Psoas muscle (tissue), 7 donors: ENCODE measurements at regions not wholly inside any gene's neighbourhood (a gene's known extent, or its start where the extent isn't known, plus 50 kb on each side); places are given as distances from the start of the nearest gene placed in this dataset.

Source experiments
- ATAC-seq, 4 donors: fragments of 200-7000 bp; cut with Tn5 transposase; one replicate each; pipeline ENCODE4 v1.9.1; 2020; ENCODE audit warnings: moderate library complexity in 3 of 4, mild to moderate bottlenecking in 2 of 4
- DNase-seq, 2 donors: peaks; one replicate each; pipeline ENCODE4 v3.0.0-alpha.2; 2020
- H3K27ac ChIP-seq: fragments of 200-600 bp; one replicate; pipeline ENCODE4 v1.8.0; 2022
- H3K27me3 ChIP-seq, 3 donors: fragments of 200-600 bp in 1 of 3; one replicate each; pipeline versions ENCODE4 v1.6.1 to v1.8.0; 2013 to 2022; ENCODE audit warnings: low read length in 2 of 3, mild to moderate bottlenecking in 2 of 3, moderate library complexity in 1 of 3; ENCODE audit not compliant: insufficient read depth in 3 of 3
- H3K36me3 ChIP-seq, 2 donors: fragments of 200-600 bp in 1 of 2; one replicate each; pipeline versions ENCODE4 v1.6.1 to v1.8.0; 2013 to 2022; ENCODE audit warnings: low read depth in 1 of 2, mild to moderate bottlenecking in 1 of 2, moderate library complexity in 1 of 2; ENCODE audit not compliant: insufficient read depth in 1 of 2
- H3K4me1 ChIP-seq: fragments of 200-600 bp; one replicate; pipeline ENCODE4 v1.8.0; 2022
- H3K4me3 ChIP-seq: fragments of 200-600 bp; one replicate; pipeline ENCODE4 v1.8.0; 2022; ENCODE audit warnings: mild to moderate bottlenecking
- H3K9me3 ChIP-seq: fragments of 200-600 bp; one replicate; pipeline ENCODE4 v1.8.0; 2022
- CTCF ChIP-seq: fragments of 200-600 bp; IDR thresholded peaks from one replicate; pipeline ENCODE4 v1.8.0; 2022; ENCODE audit warnings: antibody characterized with exemption
- WGBS, 3 donors: extraction: QIAGEN DNeasy Blood & Tissue Kit; methylation state at CpG; one replicate each; pipeline versions ENCODE4 v1.1.6 to v1.1.7; 2013; 5-methylcytosine and 5-hydroxymethylcytosine counted together
- intact Hi-C, 2 donors: fragments of 100-400 bp; cut with DNase I; formaldehyde crosslinking; loops; one replicate each; pipeline versions ENCODE4 v1.11.0 to v1.14.2; 2022
- donor health status: healthy with polysubstance abuse.
- donor health status: DM: no; HTN: no; CAD: no; lungs with moderate emphysema.
- donor health status: Bipolar disorder and iron deficiency.
- donor health status: healthy.
- donor health status: DM: yes; HTN: yes; CAD: no.
- donor health status: DM: no; HTN: no; CAD: no.
- donor health status: DM: yes; HTN: yes; CAD: no.

- ATAC-seq, result no peak
- Histone ChIP-seq H3K36me3 (no peaks in the 10 kb centered on the region), H3K4me1 (peaks cover 5% of the 10 kb centered on the region), H3K9me3 (no peaks in the 10 kb centered on the region), H3K27me3 (peaks cover 0 to 2% (median 0%) of the 10 kb centered on the region in 3 donors), H3K4me3 (no peak overlapping the region), H3K27ac (no peak overlapping the region)
- intact Hi-C loops, result no loop called here
- no peak for TF ChIP-seq CTCF
- DNase-seq, result peak in 1 of 2 donors; percentile 19
- 94 to 96% (median 95%) methylated on average over 8 of the region's 8 CpGs for WGBS, 3 donors
Measured at GRCh38 chr3:13266005-13266404, 154.1 kb downstream of the NUP210 start.

GRCh38 chr3:13265507-13265906 is 154.6 kb downstream of the NUP210 start:
- intact Hi-C loops, result no loop called here
- no peak for TF ChIP-seq CTCF
- Histone ChIP-seq H3K4me3 (no peak overlapping the region), H3K9me3 (no peaks in the 10 kb centered on the region), H3K36me3 (no peaks in the 10 kb centered on the region), H3K27ac (no peak overlapping the region), H3K4me1 (peaks cover 8% of the 10 kb centered on the region), H3K27me3 (peaks cover 0 to 2% (median 0%) of the 10 kb centered on the region in 3 donors)
- DNase-seq (no peak), ATAC-seq (no peak)
- WGBS, 3 donors, result 92 to 94% (median 92%) methylated on average over 3 of the region's 3 CpGs

- intact Hi-C loops, result no loop called here
- Histone ChIP-seq H3K27ac (no peak overlapping the region), H3K36me3 (no peaks in the 10 kb centered on the region), H3K27me3 (peaks cover 0 to 2% (median 0%) of the 10 kb centered on the region in 3 donors), H3K4me1 (peaks cover 10% of the 10 kb centered on the region), H3K9me3 (no peaks in the 10 kb centered on the region), H3K4me3 (no peak overlapping the region)
- DNase-seq (peak in 1 of 2 donors; percentile 40), ATAC-seq (no peak)
- no peak for TF ChIP-seq CTCF
- WGBS, 3 donors, result 91 to 95% (median 92%) methylated on average over 7 of the region's 7 CpGs
Measured at GRCh38 chr3:13265016-13265415, 155.1 kb downstream of the NUP210 start.

GRCh38 chr3:13264468-13264795 is 155.7 kb downstream of the NUP210 start:
- Histone ChIP-seq H3K4me1 (peaks cover 10% of the 10 kb centered on the region), H3K27me3 (peaks cover 0 to 2% (median 0%) of the 10 kb centered on the region in 3 donors), H3K9me3 (no peaks in the 10 kb centered on the region), H3K36me3 (no peaks in the 10 kb centered on the region), H3K27ac (peak overlapping the region; percentile 78), H3K4me3 (no peak overlapping the region)
- TF ChIP-seq CTCF, result no peak
- WGBS, 3 donors, result 63 to 77% (median 70%) methylated on average over 9 of the region's 9 CpGs
- peak in 1 of 2 donors; percentile 48 for DNase-seq
- ATAC-seq, result peak in 1 of 4 donors; percentile 25
- intact Hi-C loops, result no loop called here

- DNase-seq (peak in 1 of 2 donors; percentile 56), ATAC-seq (peak; percentile 72 to 92 (median 84))
- H3K9me3 ChIP-seq, result no peaks in the 10 kb centered on the region
- intact Hi-C loops, result no loop called here
- peaks cover 10% of the 10 kb centered on the region for H3K4me1 ChIP-seq
- 24 to 34% (median 30%) methylated on average over 24 to 26 of the region's 26 CpGs for WGBS, 3 donors
- no peak for TF ChIP-seq CTCF
- peak overlapping the region; percentile 78 for H3K27ac ChIP-seq
- no peak overlapping the region for H3K4me3 ChIP-seq
- H3K36me3 ChIP-seq, result no peaks in the 10 kb centered on the region
- H3K27me3 ChIP-seq, result peaks cover 0 to 2% (median 0%) of the 10 kb centered on the region in 3 donors
Measured at GRCh38 chr3:13263770-13264467, 156.2 kb downstream of the NUP210 start.
